Upper lobe of left lung (tissue), 4 donors: ENCODE measurements at regions not wholly inside any gene's neighbourhood (a gene's known extent, or its start where the extent isn't known, plus 50 kb on each side); places are given as distances from the start of the nearest gene placed in this dataset.

Source experiments
- EP300 ChIP-seq, 4 donors: sonication (generic); formaldehyde crosslinking; IDR thresholded peaks; one replicate each; pipeline ENCODE4 v1.5.1; 2017; ENCODE audit warnings: antibody characterized with exemption in 4 of 4, control low read depth in 2 of 4
- POLR2A ChIP-seq, 4 donors: fragments of 450-650 bp; IDR thresholded peaks; one replicate each; pipeline ENCODE4 v1.5.1; 2016 to 2017; ENCODE audit warnings: antibody characterized with exemption in 4 of 4, mild to moderate bottlenecking in 2 of 4
- POLR2AphosphoS5 ChIP-seq, 2 donors: sonication (generic); formaldehyde crosslinking; IDR thresholded peaks; one replicate each; pipeline ENCODE4 v1.5.1; 2017; ENCODE audit warnings: antibody characterized with exemption in 2 of 2
- TF ChIP-seq, protein P1 (sequence below), 6 experiments: fragments of 450-650 bp in 4 of 6; fragments of 200-600 bp in 2 of 6; sonication (generic) in 2 of 6; IDR thresholded peaks; one replicate each; pipeline ENCODE4 v1.5.1; 2016 to 2019; ENCODE audit warnings: antibody characterized with exemption in 6 of 6

DNA sequence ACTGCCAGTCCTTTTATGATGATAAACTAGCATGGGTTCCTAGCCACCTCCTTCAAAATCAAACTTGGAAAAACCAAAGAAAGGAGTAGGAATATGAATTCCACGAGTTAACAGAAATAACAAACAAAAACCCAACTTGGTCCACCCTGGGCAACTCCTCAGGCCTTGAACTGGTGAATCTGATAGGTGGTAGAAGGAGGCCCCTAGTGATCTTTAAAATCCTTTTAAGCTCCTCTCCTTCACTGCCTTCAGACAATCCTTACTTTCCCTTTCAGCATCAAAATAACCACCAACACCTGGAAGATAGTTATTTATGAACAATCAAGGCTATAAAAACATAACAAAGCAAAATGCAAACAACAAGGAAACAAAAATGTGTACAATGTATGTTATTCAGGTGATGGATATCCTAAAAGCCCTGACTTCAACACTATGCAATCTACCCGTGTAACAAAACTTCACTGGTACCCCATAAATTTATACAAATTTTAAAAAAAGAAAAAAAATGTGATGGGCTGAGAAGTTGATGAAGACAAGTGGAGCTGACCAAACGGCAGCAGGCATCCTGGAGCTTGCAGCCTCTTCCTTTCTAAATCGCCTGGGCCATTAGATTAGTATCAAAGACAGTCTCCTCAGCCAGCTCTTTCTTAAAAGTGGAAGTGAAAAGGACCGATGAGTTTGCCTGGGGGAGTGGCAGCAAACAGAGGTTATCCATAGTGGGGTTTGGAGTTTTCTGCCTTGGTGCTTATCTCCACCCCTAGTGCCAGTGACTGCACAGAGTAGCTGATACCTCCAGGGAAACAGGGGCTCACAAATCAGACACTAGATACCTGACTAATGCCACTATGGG, 179.6 kb downstream of the TMA16 start:
- TF ChIP-seq, protein P1, sequence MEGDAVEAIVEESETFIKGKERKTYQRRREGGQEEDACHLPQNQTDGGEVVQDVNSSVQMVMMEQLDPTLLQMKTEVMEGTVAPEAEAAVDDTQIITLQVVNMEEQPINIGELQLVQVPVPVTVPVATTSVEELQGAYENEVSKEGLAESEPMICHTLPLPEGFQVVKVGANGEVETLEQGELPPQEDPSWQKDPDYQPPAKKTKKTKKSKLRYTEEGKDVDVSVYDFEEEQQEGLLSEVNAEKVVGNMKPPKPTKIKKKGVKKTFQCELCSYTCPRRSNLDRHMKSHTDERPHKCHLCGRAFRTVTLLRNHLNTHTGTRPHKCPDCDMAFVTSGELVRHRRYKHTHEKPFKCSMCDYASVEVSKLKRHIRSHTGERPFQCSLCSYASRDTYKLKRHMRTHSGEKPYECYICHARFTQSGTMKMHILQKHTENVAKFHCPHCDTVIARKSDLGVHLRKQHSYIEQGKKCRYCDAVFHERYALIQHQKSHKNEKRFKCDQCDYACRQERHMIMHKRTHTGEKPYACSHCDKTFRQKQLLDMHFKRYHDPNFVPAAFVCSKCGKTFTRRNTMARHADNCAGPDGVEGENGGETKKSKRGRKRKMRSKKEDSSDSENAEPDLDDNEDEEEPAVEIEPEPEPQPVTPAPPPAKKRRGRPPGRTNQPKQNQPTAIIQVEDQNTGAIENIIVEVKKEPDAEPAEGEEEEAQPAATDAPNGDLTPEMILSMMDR (IDR thresholded peaks at IDR 0.05), result no peak
- no peak for TF ChIP-seq POLR2A (IDR thresholded peaks at IDR 0.05)
- TF ChIP-seq POLR2AphosphoS5 (IDR thresholded peaks at IDR 0.05), result no peak
- TF ChIP-seq EP300 (IDR thresholded peaks at IDR 0.05), result no peak
